ENCODE measurements at regions not wholly inside any gene's neighbourhood (a gene's known extent, or its start where the extent isn't known, plus 50 kb on each side); places are given as distances from the start of the nearest gene placed in this dataset.

DNA sequence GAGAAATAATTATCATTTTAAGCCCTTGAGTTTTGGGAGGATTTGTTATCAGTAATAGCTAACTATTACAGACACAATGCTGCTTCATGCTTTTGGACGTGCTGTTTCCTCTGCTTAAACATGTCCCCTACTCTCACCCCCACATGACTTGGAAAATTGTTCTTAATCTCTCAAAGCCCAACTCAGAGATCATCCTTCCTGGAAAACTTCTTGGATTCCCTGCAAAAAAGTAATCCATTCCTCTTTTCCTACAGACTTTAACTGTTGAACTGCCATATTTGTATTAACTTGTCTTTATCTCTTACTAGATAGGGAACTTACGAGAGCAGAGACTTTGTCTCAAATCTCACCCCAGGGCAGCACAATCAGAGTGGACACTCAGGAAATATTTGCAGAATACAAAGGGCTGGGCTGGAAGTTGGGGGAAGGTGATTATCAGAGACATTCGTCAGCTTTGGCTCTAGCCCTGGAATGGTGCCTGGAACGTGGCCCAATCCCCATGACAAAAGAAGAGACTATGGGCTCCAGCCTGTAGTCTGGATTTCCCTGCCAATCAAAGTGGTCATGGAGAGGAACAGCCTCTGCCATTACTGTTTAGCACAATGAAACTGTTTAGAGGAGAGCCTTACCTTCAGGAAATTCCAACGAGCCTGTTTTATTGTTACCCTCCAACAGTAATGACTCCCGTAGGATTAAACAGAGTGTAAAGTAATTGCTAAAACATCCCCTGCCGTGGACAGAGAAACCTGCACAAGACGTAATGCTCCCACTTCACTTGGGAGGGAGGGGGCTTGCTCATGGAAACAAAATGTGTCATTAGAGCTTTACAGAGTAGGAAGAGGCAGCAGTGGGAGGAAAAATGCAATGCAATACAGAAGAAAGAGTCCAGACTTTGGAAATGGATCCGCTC is 140.4 kb upstream of the AUTS2 start:
- no peaks in the 10 kb centered on the region for H3K36me3 Mint-ChIP-seq (ENCODE audit: low read depth, unreplicated experiment)
- Histone ChIP-seq H3K27ac (ENCODE audit: low read depth, low read length) (no peak overlapping the region), H3K36me3 (ENCODE audit: insufficient read depth, low read length) (no peaks in the 10 kb centered on the region), H4K20me1 (ENCODE audit: insufficient read depth, low read length) (no peaks in the 10 kb centered on the region), H3K4me2 (ENCODE audit: low read length) (peak overlapping the region; percentile 56), H3K4me3 (ENCODE audit: insufficient read depth, low read depth, low read length) (no peak overlapping the region), H3K27me3 (ENCODE audit: insufficient read depth, low read length) (no peaks in the 10 kb centered on the region), H3K9me3 (ENCODE audit: insufficient read depth, low read depth, low read length) (no peaks in the 10 kb centered on the region), H3K79me2 (ENCODE audit: insufficient read depth, low read length) (no peaks in the 10 kb centered on the region), H3K9ac (ENCODE audit: low read length) (no peak overlapping the region), H3K4me1 (ENCODE audit: insufficient read depth, low read length) (peaks cover 8% of the 10 kb centered on the region), H2AFZ (ENCODE audit: low read depth, low read length) (peak overlapping the region; percentile 57)
- FAIRE-seq (peak; percentile 94), DNase-seq (ENCODE audit: low read depth) (peak; percentile 74)
- no peaks in the 10 kb centered on the region for H3K9me3 Mint-ChIP-seq (ENCODE audit: unreplicated experiment)
- H3K4me3 Mint-ChIP-seq (ENCODE audit: unreplicated experiment): no peak overlapping the region
- H3K27me3 Mint-ChIP-seq (ENCODE audit: low read depth, unreplicated experiment): peaks cover 1% of the 10 kb centered on the region
- H3K27ac Mint-ChIP-seq (ENCODE audit: unreplicated experiment): peak overlapping the region; percentile 77
- TF ChIP-seq, protein P1, sequence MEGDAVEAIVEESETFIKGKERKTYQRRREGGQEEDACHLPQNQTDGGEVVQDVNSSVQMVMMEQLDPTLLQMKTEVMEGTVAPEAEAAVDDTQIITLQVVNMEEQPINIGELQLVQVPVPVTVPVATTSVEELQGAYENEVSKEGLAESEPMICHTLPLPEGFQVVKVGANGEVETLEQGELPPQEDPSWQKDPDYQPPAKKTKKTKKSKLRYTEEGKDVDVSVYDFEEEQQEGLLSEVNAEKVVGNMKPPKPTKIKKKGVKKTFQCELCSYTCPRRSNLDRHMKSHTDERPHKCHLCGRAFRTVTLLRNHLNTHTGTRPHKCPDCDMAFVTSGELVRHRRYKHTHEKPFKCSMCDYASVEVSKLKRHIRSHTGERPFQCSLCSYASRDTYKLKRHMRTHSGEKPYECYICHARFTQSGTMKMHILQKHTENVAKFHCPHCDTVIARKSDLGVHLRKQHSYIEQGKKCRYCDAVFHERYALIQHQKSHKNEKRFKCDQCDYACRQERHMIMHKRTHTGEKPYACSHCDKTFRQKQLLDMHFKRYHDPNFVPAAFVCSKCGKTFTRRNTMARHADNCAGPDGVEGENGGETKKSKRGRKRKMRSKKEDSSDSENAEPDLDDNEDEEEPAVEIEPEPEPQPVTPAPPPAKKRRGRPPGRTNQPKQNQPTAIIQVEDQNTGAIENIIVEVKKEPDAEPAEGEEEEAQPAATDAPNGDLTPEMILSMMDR (IDR thresholded peaks at IDR 0.05; ENCODE audit: insufficient read depth, low read depth, low read length): no peak
- no peak for TF ChIP-seq EZH2 (IDR thresholded peaks at IDR 0.05; ENCODE audit: insufficient read depth, low read length)
- peaks cover 10% of the 10 kb centered on the region for H3K4me1 Mint-ChIP-seq (ENCODE audit: low read depth, unreplicated experiment)

DNA sequence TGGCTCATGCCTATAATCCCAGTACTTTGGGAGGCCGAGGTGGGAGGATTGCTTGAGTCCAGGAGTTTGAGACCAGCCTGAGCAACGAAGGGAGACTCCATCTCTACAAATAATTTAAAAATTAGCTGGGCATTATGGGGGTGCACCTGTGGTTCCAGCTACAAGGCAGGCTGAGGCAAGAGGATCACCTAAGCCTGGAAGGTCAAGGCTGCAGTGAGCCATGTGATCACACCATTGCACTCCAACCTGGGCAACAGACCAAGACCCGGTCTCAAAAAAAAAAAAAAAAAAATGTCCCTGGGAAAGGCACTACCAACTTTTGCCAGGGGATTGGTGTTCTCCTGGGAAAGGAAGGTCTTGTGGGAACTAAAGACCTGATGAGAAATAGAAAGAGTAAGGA is 134.2 kb upstream of the AUTS2 start:
- no peak overlapping the region for H3K27ac ChIP-seq (ENCODE audit: low read depth, low read length)
- H3K27me3 ChIP-seq (ENCODE audit: insufficient read depth, low read length): no peaks in the 10 kb centered on the region
- no peaks in the 10 kb centered on the region for H3K4me1 ChIP-seq (ENCODE audit: insufficient read depth, low read length)
- no peaks in the 10 kb centered on the region for H4K20me1 ChIP-seq (ENCODE audit: insufficient read depth, low read length)
- H3K9ac ChIP-seq (ENCODE audit: low read length): no peak overlapping the region
- H3K27me3 Mint-ChIP-seq (ENCODE audit: low read depth, unreplicated experiment): peaks cover 1% of the 10 kb centered on the region
- no peak overlapping the region for H2AFZ ChIP-seq (ENCODE audit: low read depth, low read length)
- H3K79me2 ChIP-seq (ENCODE audit: insufficient read depth, low read length): no peaks in the 10 kb centered on the region
- no peaks in the 10 kb centered on the region for H3K36me3 ChIP-seq (ENCODE audit: insufficient read depth, low read length)
- no peaks in the 10 kb centered on the region for H3K4me1 Mint-ChIP-seq (ENCODE audit: low read depth, unreplicated experiment)
- H3K36me3 Mint-ChIP-seq (ENCODE audit: low read depth, unreplicated experiment): no peaks in the 10 kb centered on the region
- no peak for FAIRE-seq
- no peak overlapping the region for H3K4me3 ChIP-seq (ENCODE audit: insufficient read depth, low read depth, low read length)
- no peak for DNase-seq (ENCODE audit: low read depth)
- H3K27ac Mint-ChIP-seq (ENCODE audit: unreplicated experiment): no peak overlapping the region
- no peak overlapping the region for H3K4me3 Mint-ChIP-seq (ENCODE audit: unreplicated experiment)
- H3K9me3 Mint-ChIP-seq (ENCODE audit: unreplicated experiment): no peaks in the 10 kb centered on the region
- H3K9me3 ChIP-seq (ENCODE audit: insufficient read depth, low read depth, low read length): no peaks in the 10 kb centered on the region
- no peak overlapping the region for H3K4me2 ChIP-seq (ENCODE audit: low read length)
- TF ChIP-seq EZH2 (IDR thresholded peaks at IDR 0.05; ENCODE audit: insufficient read depth, low read length): no peak
- TF ChIP-seq, protein P1 (IDR thresholded peaks at IDR 0.05; ENCODE audit: insufficient read depth, low read depth, low read length): no peak

DNA sequence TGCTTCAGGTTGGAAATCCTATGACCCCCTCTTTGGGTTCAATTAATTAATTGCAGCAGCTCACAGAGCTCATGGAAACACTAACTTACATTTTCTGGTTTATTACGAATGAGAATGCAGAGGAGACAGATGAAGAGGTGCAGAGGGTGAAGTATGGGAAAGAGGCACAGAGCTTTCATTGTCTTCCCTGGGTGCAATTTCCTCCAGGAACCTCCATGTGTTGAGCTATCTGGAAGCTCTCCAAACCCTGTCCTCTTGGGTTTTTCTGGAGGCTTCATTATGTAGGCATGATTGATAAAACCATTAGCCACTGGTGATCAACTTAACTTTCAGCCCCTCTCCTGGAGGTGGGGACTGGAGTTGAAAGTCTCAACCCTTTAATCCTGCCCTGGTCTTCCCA is 133.0 kb upstream of the AUTS2 start:
- no peaks in the 10 kb centered on the region for H3K36me3 ChIP-seq (ENCODE audit: insufficient read depth, low read length)
- TF ChIP-seq, protein P1 (IDR thresholded peaks at IDR 0.05; ENCODE audit: insufficient read depth, low read depth, low read length): no peak
- no peak for TF ChIP-seq EZH2 (IDR thresholded peaks at IDR 0.05; ENCODE audit: insufficient read depth, low read length)
- H3K4me1 ChIP-seq (ENCODE audit: insufficient read depth, low read length): no peaks in the 10 kb centered on the region
- no peak overlapping the region for H3K4me3 ChIP-seq (ENCODE audit: insufficient read depth, low read depth, low read length)
- Mint-ChIP-seq H3K4me1 (ENCODE audit: low read depth, unreplicated experiment) (no peaks in the 10 kb centered on the region), H3K36me3 (ENCODE audit: low read depth, unreplicated experiment) (no peaks in the 10 kb centered on the region), H3K27me3 (ENCODE audit: low read depth, unreplicated experiment) (peaks cover 1% of the 10 kb centered on the region), H3K27ac (ENCODE audit: unreplicated experiment) (no peak overlapping the region), H3K4me3 (ENCODE audit: unreplicated experiment) (no peak overlapping the region), H3K9me3 (ENCODE audit: unreplicated experiment) (peaks cover 4% of the 10 kb centered on the region)
- FAIRE-seq: no peak
- DNase-seq (ENCODE audit: low read depth): peak; percentile 2
- H3K4me2 ChIP-seq (ENCODE audit: low read length): no peak overlapping the region
- no peaks in the 10 kb centered on the region for H3K79me2 ChIP-seq (ENCODE audit: insufficient read depth, low read length)
- H3K27ac ChIP-seq (ENCODE audit: low read depth, low read length): no peak overlapping the region
- H4K20me1 ChIP-seq (ENCODE audit: insufficient read depth, low read length): no peaks in the 10 kb centered on the region
- H3K9ac ChIP-seq (ENCODE audit: low read length): no peak overlapping the region
- no peak overlapping the region for H2AFZ ChIP-seq (ENCODE audit: low read depth, low read length)
- no peaks in the 10 kb centered on the region for H3K27me3 ChIP-seq (ENCODE audit: insufficient read depth, low read length)
- peaks cover 4% of the 10 kb centered on the region for H3K9me3 ChIP-seq (ENCODE audit: insufficient read depth, low read depth, low read length)

Measured in astrocyte (in vitro differentiated cells and primary cell).